ENCODE measurements at regions not wholly inside any gene's neighbourhood (a gene's known extent, or its start where the extent isn't known, plus 50 kb on each side); places are given as distances from the start of the nearest gene placed in this dataset.

DNA sequence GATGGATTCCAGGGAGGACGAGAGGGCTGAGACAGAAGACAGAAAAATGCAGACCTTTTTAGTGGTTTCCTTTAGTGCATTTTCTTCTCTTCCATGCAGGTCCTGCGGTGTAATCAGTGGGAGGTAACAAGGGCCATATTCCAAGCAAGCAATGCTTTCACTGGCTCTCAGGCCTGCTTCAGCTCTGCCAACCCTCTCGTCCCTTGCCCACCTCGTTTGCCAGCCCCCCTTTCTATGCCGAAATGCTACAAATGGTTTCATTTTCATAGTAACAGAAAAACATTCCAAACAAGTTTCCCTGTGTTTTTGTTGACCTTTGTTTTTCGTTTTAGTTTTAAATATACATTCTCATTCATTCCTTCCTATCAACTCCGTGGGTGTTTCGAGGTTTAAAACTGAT, 443.1 kb downstream of the TTLL7 start:
- CTCF ChIA-PET: no interaction called here
- no peak overlapping the region for H3K4me3 ChIP-seq (ENCODE audit: low read depth, low read length, poor library complexity, severe bottlenecking)
- H3K36me3 ChIP-seq (ENCODE audit: insufficient read depth, low read length, poor library complexity, severe bottlenecking): no peaks in the 10 kb centered on the region
- TF ChIP-seq, protein P1, sequence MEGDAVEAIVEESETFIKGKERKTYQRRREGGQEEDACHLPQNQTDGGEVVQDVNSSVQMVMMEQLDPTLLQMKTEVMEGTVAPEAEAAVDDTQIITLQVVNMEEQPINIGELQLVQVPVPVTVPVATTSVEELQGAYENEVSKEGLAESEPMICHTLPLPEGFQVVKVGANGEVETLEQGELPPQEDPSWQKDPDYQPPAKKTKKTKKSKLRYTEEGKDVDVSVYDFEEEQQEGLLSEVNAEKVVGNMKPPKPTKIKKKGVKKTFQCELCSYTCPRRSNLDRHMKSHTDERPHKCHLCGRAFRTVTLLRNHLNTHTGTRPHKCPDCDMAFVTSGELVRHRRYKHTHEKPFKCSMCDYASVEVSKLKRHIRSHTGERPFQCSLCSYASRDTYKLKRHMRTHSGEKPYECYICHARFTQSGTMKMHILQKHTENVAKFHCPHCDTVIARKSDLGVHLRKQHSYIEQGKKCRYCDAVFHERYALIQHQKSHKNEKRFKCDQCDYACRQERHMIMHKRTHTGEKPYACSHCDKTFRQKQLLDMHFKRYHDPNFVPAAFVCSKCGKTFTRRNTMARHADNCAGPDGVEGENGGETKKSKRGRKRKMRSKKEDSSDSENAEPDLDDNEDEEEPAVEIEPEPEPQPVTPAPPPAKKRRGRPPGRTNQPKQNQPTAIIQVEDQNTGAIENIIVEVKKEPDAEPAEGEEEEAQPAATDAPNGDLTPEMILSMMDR (conservative IDR thresholded peaks at IDR 0.05; ENCODE audit: low read depth, low read length): no peak
- TF ChIP-seq EZH2 (IDR thresholded peaks at IDR 0.05; ENCODE audit: borderline replicate concordance, low read depth, low read length, poor library complexity, severe bottlenecking): no peak
- POLR2A ChIA-PET (ENCODE audit: low non-redundant PET): no interaction called here
- peaks cover 7% of the 10 kb centered on the region for H3K4me1 ChIP-seq (ENCODE audit: insufficient read depth, low read length, poor library complexity, severe bottlenecking)
- intact Hi-C loops (cut with micrococcal nuclease; ENCODE audit: unreplicated experiment): no loop called here
- no peaks in the 10 kb centered on the region for H3K9me3 ChIP-seq (ENCODE audit: low read depth, low read length, poor library complexity, severe bottlenecking)
- no peaks in the 10 kb centered on the region for H3K27me3 ChIP-seq (replicated peaks; ENCODE audit: insufficient read depth, low read depth, low read length, poor library complexity)
- no peak overlapping the region for H3K27ac ChIP-seq (ENCODE audit: low read depth, low read length, poor library complexity, severe bottlenecking)
- BruUV-seq (replicated peaks): no TSS peak
- DNase-seq (ENCODE audit: low spot score): peak; percentile 28

DNA sequence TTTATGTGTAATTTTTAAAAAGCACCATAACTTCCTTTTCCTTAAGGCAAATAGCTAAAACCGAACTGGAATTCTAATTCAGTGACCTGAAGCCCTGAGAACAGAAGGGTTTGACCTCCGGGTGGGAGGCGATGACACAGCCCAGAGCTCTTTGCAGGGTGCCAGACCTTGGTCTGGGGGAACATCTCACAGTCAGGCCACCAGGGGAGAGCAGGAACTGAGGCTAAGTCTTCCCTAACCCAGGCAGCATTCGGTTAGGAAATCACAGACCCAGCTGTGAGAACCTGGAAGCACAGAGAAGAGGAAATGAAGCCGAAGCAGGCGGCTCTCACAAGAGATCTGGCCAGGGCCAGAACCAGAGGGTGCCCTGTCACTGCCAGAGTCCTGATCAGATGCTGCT, 444.8 kb downstream of the TTLL7 start:
- POLR2A ChIA-PET (ENCODE audit: low non-redundant PET): no interaction called here
- H3K4me1 ChIP-seq (ENCODE audit: insufficient read depth, low read length, poor library complexity, severe bottlenecking): peaks cover 7% of the 10 kb centered on the region
- DNase-seq (ENCODE audit: low spot score): no peak
- intact Hi-C loops (cut with micrococcal nuclease; ENCODE audit: unreplicated experiment): no loop called here
- TF ChIP-seq EZH2 (IDR thresholded peaks at IDR 0.05; ENCODE audit: borderline replicate concordance, low read depth, low read length, poor library complexity, severe bottlenecking): no peak
- CTCF ChIA-PET: no interaction called here
- no peaks in the 10 kb centered on the region for H3K27me3 ChIP-seq (replicated peaks; ENCODE audit: insufficient read depth, low read depth, low read length, poor library complexity)
- BruUV-seq (replicated peaks): no TSS peak
- no peaks in the 10 kb centered on the region for H3K9me3 ChIP-seq (ENCODE audit: low read depth, low read length, poor library complexity, severe bottlenecking)
- no peak overlapping the region for H3K4me3 ChIP-seq (ENCODE audit: low read depth, low read length, poor library complexity, severe bottlenecking)
- H3K27ac ChIP-seq (ENCODE audit: low read depth, low read length, poor library complexity, severe bottlenecking): no peak overlapping the region
- no peaks in the 10 kb centered on the region for H3K36me3 ChIP-seq (ENCODE audit: insufficient read depth, low read length, poor library complexity, severe bottlenecking)

DNA sequence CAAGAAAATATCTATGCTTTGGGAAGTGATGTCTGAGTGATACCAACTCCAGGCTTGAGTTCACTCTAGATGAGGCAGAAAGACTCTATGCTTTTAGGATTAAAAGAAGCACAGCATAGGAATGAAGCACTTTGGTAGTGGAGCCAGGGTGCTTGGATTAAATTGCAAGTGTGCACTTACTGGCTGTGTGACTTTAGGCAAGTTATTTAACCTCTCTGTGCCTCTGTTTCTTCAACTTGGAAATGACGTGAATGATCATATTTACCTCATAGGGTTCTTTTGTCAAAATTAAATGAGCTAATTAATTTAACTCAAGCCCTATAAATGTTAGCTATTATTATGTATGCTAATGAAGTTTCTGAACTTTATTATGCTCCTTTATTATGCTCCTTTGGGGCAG, 446.1 kb downstream of the TTLL7 start:
- Histone ChIP-seq H3K4me3 (ENCODE audit: low read depth, low read length, poor library complexity, severe bottlenecking) (no peak overlapping the region), H3K9me3 (ENCODE audit: low read depth, low read length, poor library complexity, severe bottlenecking) (no peaks in the 10 kb centered on the region), H3K4me1 (ENCODE audit: insufficient read depth, low read length, poor library complexity, severe bottlenecking) (peaks cover 7% of the 10 kb centered on the region), H3K27ac (ENCODE audit: low read depth, low read length, poor library complexity, severe bottlenecking) (no peak overlapping the region), H3K27me3 (replicated peaks; ENCODE audit: insufficient read depth, low read depth, low read length, poor library complexity) (no peaks in the 10 kb centered on the region), H3K36me3 (ENCODE audit: insufficient read depth, low read length, poor library complexity, severe bottlenecking) (no peaks in the 10 kb centered on the region)
- no peak for TF ChIP-seq EZH2 (IDR thresholded peaks at IDR 0.05; ENCODE audit: borderline replicate concordance, low read depth, low read length, poor library complexity, severe bottlenecking)
- TF ChIP-seq, protein P1 (conservative IDR thresholded peaks at IDR 0.05; ENCODE audit: low read depth, low read length): no peak
- BruUV-seq (replicated peaks): no TSS peak
- no peak for DNase-seq (ENCODE audit: low spot score)
- ChIA-PET POLR2A (ENCODE audit: low non-redundant PET) (no interaction called here), CTCF (no interaction called here)
- intact Hi-C loops (cut with micrococcal nuclease; ENCODE audit: unreplicated experiment): no loop called here

DNA sequence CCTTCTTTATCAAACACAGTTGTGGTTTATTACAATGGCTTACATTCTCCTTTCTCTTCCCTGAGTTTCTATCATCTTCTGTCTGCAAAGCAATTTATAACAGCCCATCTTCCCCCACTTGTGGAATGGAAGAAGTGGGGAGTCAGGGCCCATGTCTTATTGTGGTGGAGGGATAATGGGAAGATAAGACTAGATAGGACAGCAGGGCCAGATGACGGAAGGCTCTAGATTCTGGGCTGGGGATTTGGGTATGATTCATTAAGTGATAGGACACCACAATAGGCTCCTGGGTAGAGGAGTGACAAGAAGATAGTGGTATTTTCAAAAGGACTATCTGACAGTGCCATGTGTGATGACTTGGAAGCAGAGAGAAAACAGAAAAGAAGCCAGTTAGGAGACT, 450.6 kb downstream of the TTLL7 start:
- Histone ChIP-seq H3K27ac (ENCODE audit: low read depth, low read length, poor library complexity, severe bottlenecking) (no peak overlapping the region), H3K4me1 (ENCODE audit: insufficient read depth, low read length, poor library complexity, severe bottlenecking) (no peaks in the 10 kb centered on the region), H3K36me3 (ENCODE audit: insufficient read depth, low read length, poor library complexity, severe bottlenecking) (no peaks in the 10 kb centered on the region), H3K4me3 (ENCODE audit: low read depth, low read length, poor library complexity, severe bottlenecking) (no peak overlapping the region), H3K9me3 (ENCODE audit: low read depth, low read length, poor library complexity, severe bottlenecking) (no peaks in the 10 kb centered on the region), H3K27me3 (replicated peaks; ENCODE audit: insufficient read depth, low read depth, low read length, poor library complexity) (no peaks in the 10 kb centered on the region)
- BruUV-seq (replicated peaks): no TSS peak
- CTCF ChIA-PET: no interaction called here
- TF ChIP-seq EZH2 (IDR thresholded peaks at IDR 0.05; ENCODE audit: borderline replicate concordance, low read depth, low read length, poor library complexity, severe bottlenecking): no peak
- TF ChIP-seq, protein P1 (conservative IDR thresholded peaks at IDR 0.05; ENCODE audit: low read depth, low read length): no peak
- POLR2A ChIA-PET (ENCODE audit: low non-redundant PET): no interaction called here
- intact Hi-C loops (cut with micrococcal nuclease; ENCODE audit: unreplicated experiment): loop anchor here (10.0 kb wide), 1 partner anchor 306 kb away; no protein-coding TSS in a partner anchor
- DNase-seq (ENCODE audit: low spot score): no peak

All from A673 (cell line).